Glomerular visceral epithelial cell (primary cell): ENCODE measurements at regions not wholly inside any gene's neighbourhood (a gene's known extent, or its start where the extent isn't known, plus 50 kb on each side); places are given as distances from the start of the nearest gene placed in this dataset.

Experiments
- DNase-seq: peaks from one replicate; pipeline ENCODE4 v3.0.0-alpha.2; 2016; ENCODE audit errors: extremely low spot score

DNA sequence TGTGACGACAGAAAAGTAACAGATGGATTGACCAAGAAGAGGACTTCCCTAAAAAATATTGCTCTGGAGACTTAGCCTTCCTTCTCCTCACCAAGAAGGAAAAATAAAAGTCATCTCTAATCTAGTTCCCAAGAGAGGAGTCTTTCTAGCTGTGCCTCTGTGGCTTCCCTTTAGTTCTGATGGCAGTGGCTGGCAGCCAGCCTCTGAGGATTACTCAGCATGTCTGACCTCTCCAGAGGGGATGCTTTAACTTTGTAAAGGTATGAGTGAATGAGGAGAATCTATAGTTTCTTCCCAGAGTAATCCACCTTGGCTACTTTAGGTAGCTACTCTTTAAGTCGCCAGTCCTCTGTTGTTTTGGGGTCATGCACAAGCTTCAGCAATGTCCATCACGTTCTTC is 163.9 kb upstream of the KIT start:
- no peak for DNase-seq

GRCh38 chr4:54495091-54495490 is 162.7 kb upstream of the KIT start:
- no peak for DNase-seq

DNA sequence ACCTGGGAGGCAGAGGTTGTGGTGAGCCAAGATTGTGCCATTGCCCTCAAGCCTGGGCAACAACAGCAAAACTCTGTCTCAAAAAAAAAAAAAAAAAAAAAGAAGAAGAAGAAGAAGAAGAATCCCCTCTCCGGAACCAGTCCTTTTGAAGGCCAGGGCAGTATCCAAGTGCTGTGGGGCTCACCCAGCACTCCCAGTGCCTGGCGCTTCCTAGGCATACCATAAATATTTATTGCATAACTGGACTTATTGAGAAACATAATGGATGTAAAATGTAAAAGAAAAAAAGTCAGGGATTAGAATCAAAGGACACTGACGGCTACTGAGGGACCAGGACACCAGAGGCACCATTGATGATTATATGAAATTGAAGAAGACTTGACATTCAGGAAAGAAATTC is 162.1 kb upstream of the KIT start:
- DNase-seq, result no peak

- DNase-seq, result no peak
These were observed 161.3 kb upstream of the KIT start for GRCh38 chr4:54496412-54496811.

DNA sequence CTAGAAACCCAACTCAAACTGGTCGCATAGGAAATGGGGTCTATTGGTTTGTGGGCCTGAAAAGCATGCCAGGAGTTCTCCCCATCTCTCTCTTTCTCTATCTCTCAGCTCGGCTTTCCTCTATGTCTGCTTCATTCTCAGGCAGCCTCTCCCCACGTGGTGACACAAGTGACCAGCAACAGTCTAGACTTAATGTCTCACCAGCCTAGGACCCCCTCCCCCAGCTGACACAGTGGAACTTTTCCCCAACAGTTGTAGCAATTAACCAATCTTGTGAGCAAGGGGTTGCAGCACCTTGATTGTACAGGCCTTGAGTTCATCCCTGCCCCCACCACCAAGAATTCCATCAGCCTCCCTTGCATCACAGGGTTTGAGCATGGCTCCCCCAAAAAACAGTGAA is 159.8 kb upstream of the KIT start:
- no peak for DNase-seq

GRCh38 chr4:54498661-54499111 is 159.1 kb upstream of the KIT start:
- DNase-seq, result no peak

- DNase-seq, result no peak
These were observed 158.3 kb upstream of the KIT start for GRCh38 chr4:54499308-54500074.

DNA sequence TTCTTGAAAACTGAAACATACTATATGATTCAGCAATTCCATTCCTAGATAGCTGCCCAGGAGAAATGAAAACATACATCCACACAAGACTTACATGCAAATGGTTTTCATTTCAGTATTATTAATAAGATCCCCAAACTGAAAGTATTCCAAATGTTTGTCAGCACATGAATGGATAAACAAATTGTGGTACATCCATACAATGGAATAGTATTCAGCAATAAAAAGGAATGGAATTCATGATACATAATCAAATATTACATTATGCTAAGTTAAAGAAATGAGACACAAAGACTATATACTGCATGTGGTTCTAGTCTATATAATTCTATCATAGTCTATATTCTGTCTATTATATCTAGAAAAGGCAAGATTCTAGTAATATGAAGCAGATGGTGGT is 152.4 kb upstream of the KIT start:
- no peak for DNase-seq

DNA sequence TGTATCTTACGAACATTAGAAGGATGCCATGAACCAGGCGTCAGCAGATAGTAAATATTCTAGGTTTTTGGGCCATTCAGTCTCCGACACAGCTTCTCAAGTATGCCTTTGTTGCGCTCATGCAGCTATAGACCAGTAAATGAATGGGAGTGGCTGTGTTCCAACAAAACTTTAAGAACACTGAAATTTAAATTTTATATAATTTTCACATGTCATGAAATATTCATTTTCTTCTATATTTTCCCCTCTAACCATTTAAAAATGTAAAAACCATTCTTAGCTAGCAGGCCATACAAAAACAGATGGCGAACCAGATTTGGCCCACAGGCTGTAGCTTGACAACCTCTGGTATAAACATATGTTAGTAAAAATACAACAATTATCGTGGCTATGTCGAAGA is 151.8 kb upstream of the KIT start:
- DNase-seq, result no peak

DNA sequence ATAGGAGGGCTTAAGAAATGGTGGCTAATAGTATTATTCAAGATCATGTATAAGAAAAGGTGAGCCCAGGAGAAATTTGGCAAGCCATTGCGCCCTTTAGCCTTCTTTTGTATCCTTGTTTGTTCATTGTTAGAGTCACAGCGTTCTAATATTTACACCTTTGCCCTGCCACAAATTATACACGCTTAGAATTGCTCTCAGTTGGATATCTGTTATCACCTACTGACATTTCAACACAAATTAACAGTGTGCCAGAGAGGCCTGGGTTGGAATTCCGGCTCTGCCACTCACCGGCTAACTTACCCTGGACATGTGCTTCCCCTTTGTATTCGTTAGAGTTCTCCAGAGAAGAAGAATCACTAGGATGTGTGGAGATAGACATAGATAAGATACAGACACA is 148.7 kb upstream of the KIT start:
- DNase-seq, result no peak

DNA sequence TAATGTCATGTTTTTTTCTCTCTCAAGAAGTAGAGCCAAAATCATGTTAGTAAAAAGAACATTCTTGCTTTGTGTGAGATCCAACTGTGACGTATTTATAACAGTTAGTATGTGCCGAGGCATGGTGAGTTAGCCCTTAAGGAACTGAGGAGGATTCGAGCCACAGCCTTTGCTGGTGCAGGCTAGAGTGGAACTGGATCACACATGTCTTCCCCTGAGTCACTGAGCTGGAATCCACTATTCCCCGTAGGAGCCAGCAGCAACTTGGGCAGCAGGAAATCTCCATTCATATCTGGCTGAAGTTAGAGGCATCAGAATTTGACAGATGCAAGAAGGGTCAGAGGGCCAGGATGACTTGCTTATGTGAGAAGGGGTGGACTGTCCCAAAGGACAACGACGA is 144.6 kb upstream of the KIT start:
- no peak for DNase-seq

DNA sequence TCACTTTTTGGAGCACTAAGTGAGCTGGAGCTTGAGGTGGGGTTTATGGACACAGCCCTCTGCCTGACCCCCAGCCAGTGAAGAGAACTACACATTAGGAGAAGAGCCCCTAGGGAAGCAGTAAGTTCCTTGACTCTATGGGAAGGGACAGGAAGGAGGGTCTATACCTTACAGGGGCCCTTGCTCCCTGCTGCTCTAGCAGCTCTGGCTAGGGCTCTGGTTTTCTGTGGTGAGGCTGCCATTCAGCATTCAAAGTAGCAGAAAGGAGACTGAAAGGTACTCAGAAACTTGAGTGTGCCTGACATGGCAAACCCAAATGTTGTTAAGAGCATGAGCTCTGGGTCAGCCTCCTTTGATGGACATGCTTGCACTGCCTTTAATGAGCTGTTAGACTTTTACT is 144.0 kb upstream of the KIT start:
- DNase-seq, result no peak

DNA sequence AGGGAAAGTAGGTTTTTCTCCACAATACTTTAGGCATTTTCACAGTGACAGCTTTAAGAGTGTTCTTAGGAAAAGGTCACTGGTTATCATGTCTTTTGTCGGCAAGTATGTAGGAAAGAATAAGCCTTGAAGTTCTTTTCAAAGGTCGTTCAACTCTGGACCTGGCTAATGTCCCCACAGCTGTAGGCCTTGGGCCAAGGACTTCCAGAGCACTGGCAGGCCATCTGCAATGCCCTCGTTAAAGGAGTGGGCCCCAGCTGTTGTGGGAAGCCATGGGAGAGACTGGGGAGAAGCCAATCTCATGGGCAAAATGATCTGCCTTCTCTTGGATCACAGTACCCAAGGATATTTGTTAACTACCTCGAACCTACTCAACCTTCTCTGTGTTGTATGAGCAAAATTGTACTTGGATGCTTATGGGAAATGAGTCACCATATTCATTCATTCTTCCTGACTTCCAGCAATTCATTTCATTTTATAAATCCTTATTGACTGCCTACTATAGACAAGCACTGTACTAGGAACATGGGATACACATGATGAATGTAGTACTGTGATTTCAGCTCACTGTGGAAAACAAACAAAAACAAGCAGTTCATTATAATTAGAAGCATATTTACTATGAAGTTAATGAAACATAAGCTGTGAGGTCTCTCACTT is 141.1 kb upstream of the KIT start:
- DNase-seq, result no peak

DNA sequence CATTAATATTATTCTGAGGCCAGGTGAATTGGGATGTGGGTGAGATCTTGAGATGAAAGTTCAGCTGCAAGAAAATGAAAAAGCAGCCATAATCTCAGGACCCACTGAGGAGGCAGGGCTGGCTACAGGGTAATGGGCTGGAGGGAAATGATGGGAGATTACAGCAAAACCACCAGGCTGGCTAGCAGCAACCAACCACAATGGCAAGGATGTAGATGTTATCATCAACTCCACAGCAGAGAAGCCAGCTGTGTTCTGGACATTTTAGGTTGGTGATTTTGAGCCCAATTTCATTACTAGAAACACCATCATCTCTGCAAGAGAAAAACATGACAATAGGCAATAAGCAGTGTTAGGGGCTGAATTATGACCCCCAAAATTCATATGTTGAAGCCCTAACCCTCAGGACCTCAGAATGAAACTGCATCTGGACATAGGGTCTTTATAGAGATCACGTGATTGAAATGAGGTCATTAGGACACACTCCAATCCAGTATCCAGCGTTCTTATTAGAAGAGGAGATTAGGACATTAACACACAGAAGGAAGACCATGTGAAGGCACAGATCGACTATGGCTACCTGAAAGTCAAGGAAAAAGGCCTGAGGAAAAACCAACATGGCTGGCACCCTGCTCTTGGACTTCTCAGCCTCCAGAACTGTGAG is 139.8 kb upstream of the KIT start:
- no peak for DNase-seq

DNA sequence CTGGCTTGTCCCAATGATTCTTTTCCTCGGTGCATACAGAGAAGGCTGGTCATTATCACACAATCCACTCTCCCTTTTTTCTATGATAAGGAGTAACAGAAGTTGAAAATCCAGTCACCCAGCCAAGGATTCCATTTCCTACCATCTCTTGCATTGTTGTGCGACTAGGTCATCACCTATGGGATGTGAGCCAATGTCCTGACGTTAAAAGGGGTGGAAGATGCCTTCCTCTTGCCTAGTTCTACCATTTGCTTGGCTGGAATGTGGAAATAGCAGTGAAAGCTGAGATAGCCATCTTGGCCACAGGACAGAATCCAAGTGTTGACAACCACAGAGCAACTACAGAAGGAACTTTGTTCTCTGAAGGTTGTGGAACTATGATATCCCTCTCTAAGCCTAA is 132.2 kb upstream of the KIT start:
- DNase-seq, result no peak

DNA sequence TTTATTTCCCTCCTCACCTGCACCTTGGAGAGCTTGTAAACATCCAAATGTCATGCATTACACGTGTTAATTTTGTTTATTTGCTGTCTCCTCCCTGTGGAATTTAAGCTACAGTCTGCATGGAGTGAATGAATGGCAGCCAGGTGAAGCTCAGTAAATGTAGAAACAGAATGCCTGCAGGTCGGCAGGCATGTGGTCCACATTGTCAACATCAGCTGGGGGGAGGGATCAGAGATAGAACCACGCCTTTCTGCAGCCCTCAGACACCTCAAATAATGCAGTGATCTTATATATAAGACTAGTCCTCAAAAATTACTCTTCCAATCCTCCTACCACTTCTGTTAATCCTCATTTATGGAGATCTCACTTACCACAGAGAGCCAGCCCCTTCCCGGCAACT is 131.2 kb upstream of the KIT start:
- no peak for DNase-seq

DNA sequence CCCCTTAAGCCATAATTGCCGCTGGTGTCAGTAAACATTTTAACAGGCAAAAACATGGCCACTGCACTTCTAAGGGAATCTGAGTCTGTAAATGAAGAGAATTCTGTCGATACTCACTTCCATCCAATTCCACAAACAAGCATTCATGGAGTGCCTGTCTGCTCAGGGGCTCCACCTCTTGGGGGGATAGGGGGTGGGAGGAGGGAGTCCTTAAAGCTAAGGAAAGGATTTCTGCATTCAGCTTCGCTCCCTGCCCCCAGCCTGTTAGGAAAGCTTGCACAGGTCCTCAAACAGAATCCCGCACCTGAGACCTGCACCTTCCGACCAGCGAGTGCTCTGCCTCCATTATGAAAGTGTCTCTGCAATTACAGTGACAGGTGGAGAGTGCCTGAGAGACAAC is 130.2 kb upstream of the KIT start:
- no peak for DNase-seq

DNA sequence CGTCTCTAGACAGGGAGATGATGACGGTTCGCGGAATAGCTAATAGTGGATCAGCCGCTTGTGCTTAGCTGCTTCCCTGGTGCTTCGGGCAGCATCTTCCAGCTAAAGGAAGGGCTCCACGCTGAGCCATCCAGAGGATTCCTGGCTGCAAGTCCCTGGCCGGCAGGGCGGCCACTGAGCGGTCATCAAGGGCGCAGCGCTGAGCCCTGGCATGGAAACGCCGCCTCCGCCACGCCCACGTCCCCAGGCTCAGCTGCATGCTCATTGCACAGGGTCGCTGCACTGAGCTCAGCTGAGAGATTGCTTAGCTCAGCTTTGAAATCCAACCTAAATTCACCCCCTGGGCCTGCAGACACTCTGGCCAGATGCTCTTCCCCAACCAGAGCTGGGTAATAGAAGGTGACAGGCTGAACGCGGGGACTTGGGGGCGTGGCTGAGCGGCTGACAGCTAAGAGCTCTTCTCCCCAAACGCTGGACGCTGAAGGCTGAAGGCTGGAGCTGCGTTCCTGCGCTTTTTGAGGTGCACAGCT is 118.2 kb upstream of the KIT start:
- peak; percentile 5 for DNase-seq

GRCh38 chr4:54540931-54541330 is 116.8 kb upstream of the KIT start:
- DNase-seq, result no peak

- DNase-seq, result no peak
These were observed 116.2 kb upstream of the KIT start for GRCh38 chr4:54541426-54542118.

GRCh38 chr4:54542119-54542438 is 115.7 kb upstream of the KIT start:
- no peak for DNase-seq

- DNase-seq, result no peak
These were observed 115.2 kb upstream of the KIT start for GRCh38 chr4:54542540-54543041.
